ENCODE measurements at regions not wholly inside any gene's neighbourhood (a gene's known extent, or its start where the extent isn't known, plus 50 kb on each side); places are given as distances from the start of the nearest gene placed in this dataset.

DNA sequence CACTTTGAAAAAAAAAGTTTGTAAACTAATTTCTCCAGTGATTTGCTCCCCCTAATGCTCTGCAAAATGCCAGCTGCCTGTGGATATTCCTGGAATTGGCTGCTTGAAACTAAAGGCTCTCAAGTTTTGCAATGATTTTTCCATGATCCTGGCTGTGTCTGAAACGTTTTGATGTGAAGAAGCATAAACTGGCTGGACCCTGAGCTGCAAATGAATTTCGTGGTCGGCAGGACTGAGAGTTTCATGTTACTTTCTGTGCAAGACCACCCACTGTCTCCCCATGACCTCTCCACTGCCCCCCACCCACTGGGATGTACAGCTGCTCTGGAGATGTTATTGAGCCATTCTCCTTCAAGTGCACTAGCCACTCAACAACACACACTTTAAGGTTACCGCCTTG lies 171.3 kb upstream of the SSTR4 start:
- DNase-seq = no peak

DNA sequence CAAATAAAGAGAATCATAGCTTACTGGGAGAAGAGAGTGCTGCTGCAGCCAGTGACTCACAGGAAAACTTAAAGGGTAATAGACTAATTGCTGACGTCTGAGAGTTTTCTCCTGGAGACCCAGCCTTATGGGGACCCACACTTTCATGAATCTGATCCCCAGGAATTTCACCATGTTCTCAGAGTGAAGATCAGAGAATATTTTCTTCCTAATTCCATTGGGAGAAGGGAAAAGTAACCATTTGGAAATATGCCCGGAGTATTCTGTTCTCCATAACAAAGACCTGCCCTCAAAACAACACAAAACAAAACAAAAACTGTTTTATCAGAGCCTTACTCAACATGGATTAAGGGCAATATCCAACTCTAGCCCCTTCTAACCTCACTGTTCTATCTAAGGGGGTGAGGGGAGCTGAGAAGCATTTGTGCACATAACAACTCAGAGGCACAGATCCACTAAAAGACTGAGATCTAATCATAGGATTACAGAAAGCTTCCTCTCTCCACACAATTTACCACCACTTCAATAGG lies 168.2 kb upstream of the SSTR4 start:
- no peak for DNase-seq

DNA sequence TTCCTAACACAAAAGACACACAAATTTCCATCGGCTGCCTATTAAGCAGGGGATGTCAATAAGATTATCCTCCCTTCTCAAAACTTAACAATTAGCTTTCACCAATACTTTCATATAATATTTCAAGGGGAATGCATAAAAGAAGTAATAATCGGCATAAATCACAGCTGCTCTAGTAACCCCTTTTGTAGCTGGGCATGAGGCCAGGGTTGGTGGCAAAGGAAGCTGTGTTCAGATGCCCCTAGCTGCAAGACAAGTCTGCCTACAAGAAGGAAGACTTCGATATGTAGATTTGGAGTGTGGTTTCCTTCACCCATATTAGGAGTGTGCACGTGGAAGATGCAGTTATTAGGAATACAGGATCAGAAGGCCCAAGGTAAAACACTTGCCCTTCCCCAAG lies 156.9 kb upstream of the SSTR4 start:
- no peak for DNase-seq

DNA sequence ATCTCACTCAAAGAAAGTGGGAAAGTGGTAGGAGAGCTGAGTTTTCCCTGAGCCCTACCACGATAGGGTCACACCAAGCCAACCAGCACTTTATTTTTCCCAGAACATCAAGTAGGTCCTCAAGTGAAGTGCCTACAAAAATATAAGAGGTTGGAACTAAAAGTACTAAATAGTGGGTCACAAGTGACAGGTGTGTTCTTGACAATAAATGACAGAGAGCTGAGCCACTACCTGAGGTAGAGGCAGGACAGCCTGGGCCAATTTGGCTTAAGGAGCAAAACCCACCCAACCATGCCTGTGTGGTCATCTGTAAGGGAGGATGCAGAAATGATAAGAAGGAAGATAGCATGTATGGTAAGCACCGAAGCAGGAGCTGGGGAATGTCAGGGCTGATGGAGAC lies 154.8 kb upstream of the SSTR4 start:
- DNase-seq = no peak

DNA sequence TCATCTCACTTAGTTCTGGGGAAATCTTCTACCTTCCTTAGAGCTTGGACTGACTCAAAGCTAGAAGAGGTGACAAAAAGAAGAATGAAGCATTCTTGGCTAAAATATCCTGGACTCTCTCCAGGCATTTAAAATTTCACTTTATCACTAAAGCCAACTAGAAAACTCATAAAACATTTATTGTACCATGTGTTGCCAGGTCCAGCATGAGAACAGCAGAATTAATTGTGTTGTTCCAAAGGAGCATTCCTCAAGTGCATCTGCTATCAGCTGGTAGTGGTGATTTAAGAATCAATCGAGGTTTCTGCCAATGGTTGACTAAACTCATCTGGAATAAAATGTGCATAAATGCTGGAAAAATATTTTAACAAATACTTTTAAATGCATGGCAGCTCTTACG lies 147.3 kb upstream of the SSTR4 start:
- DNase-seq = no peak

DNA sequence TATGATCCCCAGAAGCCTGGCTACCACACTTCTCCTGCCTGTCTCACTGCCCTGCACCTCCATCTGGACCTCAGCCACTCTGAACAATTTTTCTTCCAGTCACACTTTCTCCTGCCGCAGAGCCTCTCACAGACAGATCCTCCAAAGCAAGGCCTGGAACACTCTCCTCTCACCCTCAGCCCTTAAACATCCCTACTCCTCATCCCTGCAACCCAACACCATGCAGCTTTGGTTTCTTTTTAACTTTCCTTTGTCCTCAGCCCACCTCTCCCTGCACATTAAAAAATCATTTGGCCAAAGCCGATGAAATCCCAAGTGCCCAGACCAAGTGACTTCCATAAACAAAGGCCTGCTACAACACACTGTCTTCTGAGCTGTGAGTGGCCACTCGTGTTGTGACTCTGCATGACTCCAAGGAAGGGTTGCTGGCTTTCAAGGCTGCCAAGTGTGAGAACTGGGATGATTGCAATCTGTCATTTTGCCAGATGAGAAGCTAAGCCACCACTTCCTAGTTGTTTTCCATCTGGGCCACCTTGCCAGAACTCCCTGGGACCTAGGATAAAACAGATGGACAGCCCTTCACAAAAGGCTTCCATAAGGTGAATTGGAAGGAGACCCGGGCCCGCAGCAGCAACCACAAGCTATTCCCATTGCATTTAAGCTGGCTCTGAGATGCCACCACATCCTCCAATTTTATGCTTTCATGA lies 144.4 kb upstream of the SSTR4 start:
- no peak for DNase-seq

DNA sequence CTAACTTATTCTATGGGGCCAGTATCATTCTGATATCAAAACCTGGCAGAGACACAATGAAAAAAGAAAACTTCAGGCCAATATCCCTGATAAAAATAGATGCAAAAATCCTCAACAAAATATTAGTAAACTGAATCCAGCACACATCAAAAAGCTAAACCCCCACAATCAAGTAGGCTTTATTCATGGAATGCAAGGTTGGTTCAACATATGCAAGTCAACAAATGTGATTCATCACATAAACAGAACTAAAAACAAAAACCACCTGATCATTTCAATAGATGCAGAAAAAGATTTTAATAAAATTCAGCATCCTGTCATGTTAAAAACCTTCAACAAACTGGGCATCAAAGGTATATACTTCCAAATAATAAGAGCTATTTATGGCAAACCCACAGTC lies 133.9 kb upstream of the SSTR4 start:
- DNase-seq = no peak

DNA sequence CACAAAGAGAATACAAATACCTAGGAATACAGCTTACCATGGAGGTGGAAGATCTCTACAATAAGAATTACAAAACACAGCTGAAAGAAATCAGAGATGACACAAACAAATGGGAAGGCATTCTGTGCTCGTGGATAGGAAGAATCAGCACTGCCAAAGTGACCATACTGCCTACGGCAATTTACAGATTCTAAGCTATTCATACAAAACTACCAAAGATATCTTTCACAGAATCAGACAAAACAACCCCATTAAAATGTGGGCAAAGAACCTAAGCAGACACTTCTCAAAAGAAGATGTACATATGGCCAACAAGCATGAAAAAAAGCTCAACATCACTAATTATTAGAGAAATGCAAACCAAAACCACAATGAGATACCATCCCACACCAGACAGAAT lies 133.2 kb upstream of the SSTR4 start:
- no peak for DNase-seq

DNA sequence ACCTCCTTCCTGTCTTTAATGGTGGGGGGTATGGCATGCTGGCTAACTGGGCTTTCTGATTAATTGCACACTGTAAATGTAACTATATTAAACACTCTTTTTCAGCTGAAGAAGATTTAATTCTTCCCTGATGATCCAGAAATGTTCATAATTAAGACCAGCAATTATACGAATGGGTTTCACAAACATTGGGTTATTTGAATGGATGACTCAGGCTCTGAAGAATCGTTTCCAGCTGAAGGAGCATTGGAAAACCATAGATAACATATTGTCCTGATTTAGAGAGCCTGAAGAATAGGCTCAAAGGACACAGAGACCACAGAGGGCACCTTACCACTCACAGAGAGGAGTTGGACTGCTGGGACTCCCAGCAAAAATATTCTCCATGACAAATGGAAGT lies 130.7 kb upstream of the SSTR4 start:
- DNase-seq = no peak

DNA sequence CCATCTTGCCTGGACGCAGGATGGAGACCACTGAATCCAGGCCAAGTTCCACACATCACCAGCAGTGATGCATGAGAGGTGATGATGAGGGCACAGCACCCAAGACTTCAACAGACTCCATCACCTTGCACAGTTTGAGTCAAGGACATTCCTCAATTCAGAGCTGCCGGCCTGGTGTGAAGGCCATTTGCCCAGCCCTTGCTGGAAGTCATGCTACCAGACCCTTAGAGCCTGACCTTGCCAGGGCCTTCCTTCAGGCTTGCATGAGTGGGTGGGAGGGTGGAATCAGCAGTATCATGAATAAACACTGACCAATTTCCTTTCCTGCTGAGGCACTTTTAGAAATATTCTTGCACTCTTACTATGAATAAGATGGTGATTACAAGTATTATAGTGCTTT lies 130.2 kb upstream of the SSTR4 start:
- DNase-seq = no peak

DNA sequence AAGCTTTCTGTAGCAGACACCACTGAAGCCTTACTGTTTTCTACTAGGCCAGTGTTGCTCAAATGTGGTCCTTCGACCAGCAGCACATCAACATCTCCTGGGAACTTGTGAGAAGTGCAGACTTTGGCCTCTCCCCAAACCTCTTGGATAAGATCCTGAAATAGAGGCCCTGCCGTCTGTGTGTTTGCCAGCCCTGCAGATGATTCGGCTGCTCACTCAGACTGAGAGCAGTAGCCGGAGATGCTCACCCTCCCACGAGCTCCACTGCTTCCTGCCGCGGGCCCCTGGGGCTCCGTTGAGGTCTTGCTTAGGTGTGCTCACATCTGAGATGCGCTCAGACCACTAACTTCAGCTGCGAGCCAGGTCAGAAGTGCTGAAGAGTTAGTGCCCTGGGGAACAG lies 129.5 kb upstream of the SSTR4 start:
- DNase-seq = no peak

DNA sequence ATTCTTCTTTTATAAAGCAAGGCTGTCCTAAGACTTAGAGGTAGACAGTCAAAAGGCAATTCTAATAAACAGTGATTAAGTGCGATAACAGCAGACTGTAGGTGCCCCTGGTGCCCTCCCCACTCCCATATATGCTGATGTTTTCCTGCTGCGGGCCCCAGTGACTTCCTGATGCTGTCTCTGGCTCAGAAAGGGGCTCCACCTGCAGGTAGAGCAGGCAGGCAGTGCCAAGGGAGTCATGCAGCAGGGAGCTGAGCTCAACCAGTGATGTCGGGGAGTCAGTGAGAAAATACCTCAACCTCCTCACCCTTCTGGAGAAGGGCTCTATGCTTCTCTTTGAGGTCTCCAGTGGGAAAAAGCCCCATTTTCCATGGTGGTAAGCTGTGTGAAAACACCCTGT lies 126.7 kb upstream of the SSTR4 start:
- DNase-seq = no peak

DNA sequence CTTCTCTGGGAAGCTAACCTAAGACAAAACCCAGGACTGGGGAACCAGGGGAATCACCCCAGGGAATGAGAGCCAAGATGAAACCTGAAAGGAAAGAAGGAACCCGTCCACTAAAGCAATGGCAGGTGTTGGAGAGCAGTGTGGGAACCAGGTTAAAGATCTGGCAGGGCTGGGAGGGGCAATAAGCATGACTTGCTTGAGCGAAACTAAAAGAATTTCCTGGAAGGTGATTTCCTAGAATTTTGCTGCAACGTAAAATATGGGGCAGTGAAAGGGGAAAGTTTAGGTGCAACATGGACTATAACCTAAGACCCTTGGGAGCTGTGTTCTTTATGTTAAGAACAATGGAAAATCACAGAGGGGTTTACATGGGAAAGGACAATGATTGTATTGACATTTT lies 126.2 kb upstream of the SSTR4 start:
- DNase-seq = no peak

DNA sequence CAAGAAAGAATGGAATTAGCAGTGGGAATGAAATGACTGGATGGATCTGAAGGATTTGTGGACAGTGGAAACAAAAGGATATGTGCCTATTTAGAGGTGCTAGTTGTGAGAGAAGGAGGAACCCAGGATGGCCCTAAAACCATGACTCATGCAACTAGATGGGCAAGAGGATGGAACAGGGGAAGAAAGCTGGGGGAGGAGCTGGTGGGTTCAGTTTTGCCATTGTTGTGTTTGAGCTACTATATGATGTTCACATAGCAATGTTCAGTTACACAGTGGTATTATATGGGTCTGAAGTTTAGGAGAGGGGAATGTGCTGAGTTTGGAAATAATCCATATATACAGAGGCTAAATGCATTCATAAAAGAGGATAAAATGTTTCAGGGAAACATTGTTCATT lies 125.7 kb upstream of the SSTR4 start:
- no peak for DNase-seq

DNA sequence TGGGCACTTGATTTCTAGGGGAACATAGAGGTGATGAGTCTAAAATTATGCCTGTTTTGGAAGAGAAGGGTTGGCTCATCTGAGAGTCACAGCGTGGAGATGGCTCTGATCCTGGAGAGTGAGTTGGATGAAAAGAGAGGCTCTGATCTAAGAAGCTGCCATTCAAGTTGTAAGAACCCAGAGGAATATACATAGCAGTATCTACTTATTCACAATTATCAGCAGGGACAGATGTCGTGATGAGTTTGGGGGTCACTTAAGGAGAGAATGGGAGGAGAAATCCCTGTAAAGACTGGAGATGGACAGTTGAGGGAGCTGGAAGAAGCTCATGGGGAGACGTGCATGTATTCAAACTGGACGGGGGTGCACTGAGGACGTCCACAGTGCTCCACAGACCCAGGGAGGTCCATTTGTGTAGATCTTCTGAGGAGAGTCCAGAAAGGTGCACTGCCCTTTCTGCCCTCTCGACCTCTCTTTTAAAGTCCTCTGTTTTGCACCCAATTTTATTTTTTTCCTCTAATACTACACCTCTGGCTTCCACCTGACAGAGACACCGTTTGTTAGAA lies 124.7 kb upstream of the SSTR4 start:
- no peak for DNase-seq

DNA sequence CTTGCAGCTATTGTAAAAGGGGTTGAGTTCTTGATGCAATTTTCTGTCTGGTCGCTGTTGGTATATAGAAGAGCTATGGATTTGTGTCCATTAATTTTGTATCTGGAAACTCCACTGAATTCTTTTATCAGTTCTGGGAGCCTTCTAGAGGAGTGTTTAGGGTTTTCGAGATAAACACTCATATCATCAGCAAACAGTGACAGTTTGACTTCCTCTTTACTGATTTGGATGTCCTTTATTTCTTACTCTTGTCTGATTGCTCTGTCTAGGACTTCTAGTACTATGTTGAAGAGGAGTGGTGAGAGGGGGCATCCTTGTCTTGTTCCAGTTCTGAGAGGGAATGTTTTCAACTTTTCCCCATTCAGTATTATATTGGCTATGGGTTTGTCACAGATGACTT lies 120.8 kb upstream of the SSTR4 start:
- no peak for DNase-seq

DNA sequence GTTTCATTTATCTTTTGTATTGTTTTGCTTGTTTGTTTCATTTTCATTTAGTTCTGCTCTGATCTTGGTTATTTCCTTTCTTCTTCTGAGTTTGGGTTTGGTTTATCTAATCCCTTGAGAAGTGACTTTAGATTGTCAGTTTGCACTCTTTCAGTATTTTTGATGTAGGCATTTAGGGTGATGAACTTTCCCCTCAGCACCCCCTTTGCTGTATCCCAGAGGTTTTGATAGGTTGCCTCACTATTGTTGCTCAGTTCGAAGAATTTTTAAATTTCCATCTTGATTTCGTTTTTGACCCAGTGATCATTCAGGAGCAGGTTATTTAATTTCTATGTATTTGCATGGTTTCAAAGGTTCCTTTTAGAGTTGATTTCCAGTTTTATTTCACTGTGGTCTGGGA lies 119.6 kb upstream of the SSTR4 start:
- no peak for DNase-seq

DNA sequence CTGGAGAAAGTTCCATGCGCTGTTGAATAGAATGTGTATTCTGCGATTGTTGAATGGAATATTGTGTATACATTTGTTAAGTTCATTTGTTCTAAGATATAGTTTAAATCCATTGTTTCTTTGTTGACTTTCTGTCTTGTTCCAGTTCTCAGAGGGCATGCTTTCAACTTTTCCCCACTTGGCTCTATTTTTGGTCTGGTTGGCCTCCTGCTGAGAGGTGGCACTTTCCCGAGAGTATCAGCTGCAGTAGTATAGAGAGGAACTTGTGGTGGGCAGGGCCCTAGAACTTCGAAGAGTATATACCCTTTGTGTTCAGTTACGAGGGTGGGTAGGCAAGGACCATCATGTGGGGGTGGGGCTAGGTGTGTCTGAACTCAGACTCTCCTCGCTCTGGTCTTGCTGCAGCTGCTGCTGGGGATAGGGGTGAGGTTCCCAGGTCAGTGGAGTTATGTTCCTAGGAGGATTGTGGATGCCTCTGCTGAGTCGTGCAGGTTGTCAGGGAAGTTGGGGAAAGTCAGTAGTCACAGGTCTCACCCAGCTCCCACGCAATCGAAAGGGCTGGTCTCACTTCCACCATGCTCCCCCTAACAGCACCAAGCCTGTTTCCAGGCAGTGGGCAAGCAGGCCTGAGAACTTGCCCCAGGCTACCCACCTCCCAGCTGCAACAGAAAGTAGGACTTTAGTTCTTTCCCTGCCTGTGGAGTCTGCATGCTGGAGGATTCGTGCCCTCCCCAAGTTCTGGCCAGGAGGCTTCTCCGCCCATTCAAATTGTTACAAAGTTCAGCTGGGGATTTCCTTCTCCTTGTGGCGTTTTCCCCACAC lies 118.9 kb upstream of the SSTR4 start:
- DNase-seq = no peak

DNA sequence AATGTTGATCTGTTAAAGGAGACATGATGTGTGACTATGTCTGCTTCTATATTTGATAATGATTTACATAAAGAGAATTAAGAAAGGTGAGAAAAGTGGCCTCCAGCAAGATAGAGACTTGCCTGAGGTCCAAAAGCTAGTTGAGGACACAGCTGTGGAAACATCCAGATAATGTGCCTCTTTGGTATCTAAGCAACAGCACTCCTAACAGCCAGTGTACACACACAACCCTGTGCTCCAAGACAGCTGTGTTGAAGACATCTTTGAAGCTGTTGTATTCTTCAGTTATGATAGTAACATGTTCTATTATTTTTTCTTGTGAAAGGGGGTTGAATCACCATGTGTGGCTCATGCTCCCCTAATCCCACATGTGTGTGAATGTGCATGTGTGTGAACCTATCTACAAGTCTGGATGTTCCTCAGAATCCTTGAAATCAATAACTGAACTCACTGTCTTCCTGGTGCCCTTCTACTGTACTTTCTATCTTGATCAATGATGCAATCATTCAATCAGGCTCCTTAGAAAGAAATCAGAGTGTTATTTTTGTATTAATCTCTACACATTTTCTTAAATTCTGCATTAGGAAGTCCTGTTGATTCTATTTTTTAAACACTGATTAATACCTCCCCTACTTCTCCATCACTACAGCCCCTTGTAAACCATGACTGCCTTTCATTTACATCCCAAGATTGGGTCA lies 116.7 kb upstream of the SSTR4 start:
- no peak for DNase-seq

DNA sequence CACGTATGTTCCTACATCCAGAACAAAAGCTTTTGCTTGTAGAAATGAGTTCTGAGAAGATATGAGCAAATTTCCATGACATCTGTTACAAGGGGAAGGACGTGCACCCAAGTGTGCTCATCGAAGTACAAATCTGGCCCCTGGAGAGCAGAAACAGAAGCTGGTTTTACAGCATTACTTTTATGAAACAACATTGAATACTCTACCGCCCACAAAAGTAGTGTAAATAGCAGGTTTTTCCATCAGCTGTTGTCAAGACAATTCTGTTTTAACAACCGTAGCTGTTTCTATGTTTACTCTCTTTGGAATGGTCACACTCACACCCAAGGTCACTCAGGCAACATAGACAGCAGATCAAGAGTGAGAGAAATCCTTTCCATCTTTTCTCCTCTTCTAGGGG lies 114.2 kb upstream of the SSTR4 start:
- DNase-seq = no peak

DNA sequence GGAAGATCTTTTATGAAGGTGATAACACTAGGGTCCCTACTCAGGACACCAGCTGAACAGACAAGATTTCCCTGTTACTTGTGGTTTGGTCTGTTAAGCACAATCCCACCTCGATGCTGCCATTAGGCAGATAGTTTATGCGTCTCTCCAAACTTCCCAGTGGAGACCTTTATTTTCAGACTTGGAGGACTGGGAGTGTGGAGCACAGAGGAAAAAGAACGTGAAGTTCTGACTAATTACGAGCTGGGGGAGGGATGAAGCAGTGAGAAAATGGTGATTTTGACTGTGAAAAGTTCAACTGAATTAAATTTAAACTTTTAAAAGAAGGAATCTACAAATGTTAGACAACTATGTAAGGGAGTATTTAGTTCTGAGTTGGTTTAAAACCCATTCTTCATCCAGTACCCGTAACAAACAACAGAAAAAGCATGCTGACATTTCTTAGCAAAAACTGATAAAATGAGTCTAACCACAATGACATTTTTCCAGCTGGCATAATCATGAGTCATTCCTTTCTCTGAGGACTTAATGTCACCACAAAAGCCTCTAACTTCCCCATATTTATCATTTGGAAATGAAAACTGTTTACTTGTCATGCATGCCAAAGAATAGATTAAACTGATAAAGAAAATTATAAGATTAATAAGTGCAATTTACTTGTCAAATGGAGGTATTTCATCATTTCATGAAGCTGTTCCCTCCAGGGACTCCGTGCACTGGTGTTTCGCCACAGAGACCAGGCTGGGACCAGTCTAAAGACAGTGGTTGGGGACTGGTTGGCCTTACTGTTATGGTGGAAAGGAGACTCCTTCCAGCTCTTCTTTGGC lies 113.3 kb upstream of the SSTR4 start:
- no peak for DNase-seq

DNA sequence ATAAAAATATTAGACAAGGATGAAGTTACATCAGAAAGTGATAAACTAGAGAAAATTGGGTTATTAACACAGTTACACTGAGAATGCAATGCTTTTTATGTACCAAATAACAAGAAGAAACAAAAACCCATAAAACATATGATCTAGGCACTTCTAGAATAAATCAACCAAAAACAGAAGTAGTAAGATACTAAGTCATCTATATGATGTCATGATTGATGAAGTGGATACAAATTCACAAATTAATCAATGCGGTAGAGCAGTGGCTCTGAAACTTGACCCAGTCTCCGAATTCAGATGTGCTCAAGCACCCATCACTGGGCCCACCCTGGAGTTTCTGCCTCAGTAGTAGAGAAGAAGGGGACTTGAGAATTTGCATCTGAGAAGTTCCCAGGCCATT lies 112.1 kb upstream of the SSTR4 start:
- DNase-seq = no peak

Measured in 8988T (cell line).